ENCODE measurements at regions not wholly inside any gene's neighbourhood (a gene's known extent, or its start where the extent isn't known, plus 50 kb on each side); places are given as distances from the start of the nearest gene placed in this dataset.

GRCh38 chr15:101561584-101561906 is 72.0 kb upstream of the PCSK6 start:
- H3K4me3 ChIP-seq (ENCODE audit: low read depth, low read length), result no peak overlapping the region
- TF ChIP-seq CTCF (IDR thresholded peaks at IDR 0.05; ENCODE audit: control insufficient read depth, extremely low read depth, insufficient read depth), result no peak
- no peak for DNase-seq (ENCODE audit: low read depth)

GRCh38 chr15:101560722-101561583 is 71.4 kb upstream of the PCSK6 start:
- TF ChIP-seq CTCF (IDR thresholded peaks at IDR 0.05; ENCODE audit: control insufficient read depth, extremely low read depth, insufficient read depth), result no peak
- no peak overlapping the region for H3K4me3 ChIP-seq (ENCODE audit: low read depth, low read length)
- no peak for DNase-seq (ENCODE audit: low read depth)

- TF ChIP-seq CTCF (IDR thresholded peaks at IDR 0.05; ENCODE audit: control insufficient read depth, extremely low read depth, insufficient read depth), result no peak
- H3K4me3 ChIP-seq (ENCODE audit: low read depth, low read length), result no peak overlapping the region
- DNase-seq (ENCODE audit: low read depth), result no peak
Measured at GRCh38 chr15:101559952-101560351, 70.4 kb upstream of the PCSK6 start.

- H3K4me3 ChIP-seq (ENCODE audit: low read depth, low read length), result no peak overlapping the region
- TF ChIP-seq CTCF (IDR thresholded peaks at IDR 0.05; ENCODE audit: control insufficient read depth, extremely low read depth, insufficient read depth), result no peak
- DNase-seq (ENCODE audit: low read depth), result no peak
Measured at GRCh38 chr15:101558221-101558941, 68.9 kb upstream of the PCSK6 start.

GRCh38 chr15:101556273-101556672 is 66.8 kb upstream of the PCSK6 start:
- TF ChIP-seq CTCF (IDR thresholded peaks at IDR 0.05; ENCODE audit: control insufficient read depth, extremely low read depth, insufficient read depth), result no peak
- no peak for DNase-seq (ENCODE audit: low read depth)
- no peak overlapping the region for H3K4me3 ChIP-seq (ENCODE audit: low read depth, low read length)

GRCh38 chr15:101554115-101554915 is 64.8 kb upstream of the PCSK6 start:
- DNase-seq (ENCODE audit: low read depth), result no peak
- TF ChIP-seq CTCF (IDR thresholded peaks at IDR 0.05; ENCODE audit: control insufficient read depth, extremely low read depth, insufficient read depth), result no peak

More at GRCh38 chr15:101554115-101554915, 64.8 kb upstream of the PCSK6 start:
- H3K4me3 ChIP-seq (ENCODE audit: low read depth, low read length), result no peak overlapping the region
